NCI-H226 (cell line): ENCODE measurements at regions not wholly inside any gene's neighbourhood (a gene's known extent, or its start where the extent isn't known, plus 50 kb on each side); places are given as distances from the start of the nearest gene placed in this dataset.
A peak's percentile ranks its signal among the peaks of the same experiment; 100 is the strongest.

ENCODE experiments used
- DNase-seq: peaks from one replicate; pipeline ENCODE4 v3.0.0-alpha.2; 2015

DNA sequence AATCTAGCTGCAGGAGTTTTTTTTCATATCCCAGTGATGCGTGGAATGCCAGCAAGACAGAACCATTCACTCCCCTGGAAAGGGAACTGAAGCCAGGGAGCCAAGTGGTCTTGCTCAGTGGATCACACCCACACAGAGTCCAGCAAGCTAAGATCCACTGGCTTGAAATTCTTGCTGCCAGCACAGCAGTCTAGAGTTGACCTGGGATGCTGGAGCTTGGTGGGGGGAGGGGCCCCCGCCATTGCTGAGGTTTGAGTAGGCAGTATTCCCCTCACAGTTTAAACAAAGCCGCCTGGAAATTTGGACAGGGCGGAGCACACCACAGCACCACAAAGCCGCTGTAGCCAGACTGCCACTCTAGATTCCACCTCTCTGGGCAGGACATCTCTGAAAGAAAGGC lies 86.9 kb upstream of the STXBP6 start:
- no peak for DNase-seq

DNA sequence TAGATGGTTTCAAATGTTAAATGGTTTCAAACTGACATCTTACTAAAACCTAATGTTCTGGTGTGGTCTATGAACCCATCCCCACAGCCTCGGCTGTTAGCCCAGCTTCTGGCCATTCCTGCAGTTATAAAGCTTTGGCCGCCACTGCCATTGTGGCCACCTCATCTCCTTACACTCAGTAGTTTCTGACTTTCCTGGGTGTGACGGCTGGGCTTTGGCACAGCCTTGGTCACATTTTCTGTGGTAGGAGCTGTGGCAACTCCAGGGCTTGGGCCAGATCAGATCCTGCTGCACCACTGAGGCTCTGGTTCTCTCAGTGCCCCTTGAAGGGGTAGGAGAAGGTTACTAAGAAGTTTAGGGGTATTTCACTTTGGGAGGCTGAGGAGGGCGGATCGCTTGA lies 84.2 kb upstream of the STXBP6 start:
- no peak for DNase-seq

DNA sequence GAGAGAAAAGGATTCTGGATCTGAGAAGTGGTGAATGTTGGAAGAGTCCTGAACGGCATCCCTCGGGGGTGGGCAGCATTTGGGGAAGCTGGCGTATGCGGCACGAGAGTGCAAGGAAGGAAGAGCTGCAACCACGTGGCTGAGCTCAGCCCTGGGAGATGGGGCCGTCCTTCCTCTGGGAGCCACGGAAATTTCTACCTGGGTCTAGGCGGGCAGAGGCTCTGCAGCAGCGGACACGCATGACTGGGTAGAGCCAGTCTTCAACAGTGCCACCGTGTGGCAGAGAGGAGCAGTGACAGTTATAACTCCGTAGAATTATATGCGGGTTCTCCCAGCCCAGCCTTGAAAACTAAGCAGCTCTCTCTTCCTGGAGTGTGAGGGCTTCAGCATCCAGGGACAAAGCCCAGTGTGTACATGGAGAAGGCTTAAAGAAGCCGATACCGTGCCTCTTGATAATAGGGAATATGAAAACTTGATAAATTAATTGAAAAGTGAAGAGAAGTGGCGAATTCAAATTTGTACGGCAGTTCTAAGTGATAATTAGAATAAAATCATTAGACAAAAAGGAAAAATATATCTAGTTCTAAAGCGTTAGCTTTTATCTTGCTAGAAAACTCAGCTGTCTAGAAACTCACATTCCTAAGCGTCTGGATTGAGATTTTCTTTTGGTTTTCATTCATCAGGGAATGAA lies 82.9 kb upstream of the STXBP6 start:
- peak; percentile 63 for DNase-seq

DNA sequence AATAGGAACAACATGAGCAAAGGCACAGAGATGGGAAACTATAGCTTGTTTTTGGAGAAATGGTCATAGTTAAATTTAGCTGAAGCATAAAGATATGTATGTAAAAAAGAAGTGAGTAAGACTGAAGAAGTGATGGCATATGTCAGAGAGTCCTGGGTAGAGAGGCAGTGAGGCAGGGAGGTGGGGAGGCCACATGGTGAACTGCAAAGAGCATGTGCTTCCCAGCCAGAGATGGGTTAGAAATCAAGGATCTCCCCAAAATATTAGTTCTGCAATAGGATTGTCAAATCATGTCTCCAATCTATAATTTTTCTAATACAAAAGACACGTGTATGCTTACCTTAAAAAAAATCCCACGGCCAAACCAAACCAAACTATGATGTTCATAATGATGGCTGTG lies 82.1 kb upstream of the STXBP6 start:
- no peak for DNase-seq

DNA sequence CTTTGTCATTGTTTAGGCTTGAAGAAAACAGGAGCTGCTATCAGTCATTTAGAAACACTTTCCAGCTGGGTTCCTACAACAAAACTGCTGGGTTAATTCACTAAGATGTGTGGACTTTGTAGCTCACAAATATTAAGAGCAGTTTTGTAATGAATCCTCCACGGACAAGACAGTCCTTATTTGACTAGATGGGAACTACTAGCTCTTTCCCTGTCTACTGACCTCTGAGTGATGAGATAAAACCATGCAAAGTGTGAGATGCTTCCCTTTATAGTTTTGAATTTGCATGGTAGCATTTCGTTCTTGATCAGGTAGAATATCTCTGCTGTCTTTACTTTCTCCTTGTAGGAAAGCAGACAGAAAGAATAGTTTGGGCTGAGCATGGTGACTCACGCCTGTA lies 72.9 kb upstream of the STXBP6 start:
- DNase-seq = no peak

DNA sequence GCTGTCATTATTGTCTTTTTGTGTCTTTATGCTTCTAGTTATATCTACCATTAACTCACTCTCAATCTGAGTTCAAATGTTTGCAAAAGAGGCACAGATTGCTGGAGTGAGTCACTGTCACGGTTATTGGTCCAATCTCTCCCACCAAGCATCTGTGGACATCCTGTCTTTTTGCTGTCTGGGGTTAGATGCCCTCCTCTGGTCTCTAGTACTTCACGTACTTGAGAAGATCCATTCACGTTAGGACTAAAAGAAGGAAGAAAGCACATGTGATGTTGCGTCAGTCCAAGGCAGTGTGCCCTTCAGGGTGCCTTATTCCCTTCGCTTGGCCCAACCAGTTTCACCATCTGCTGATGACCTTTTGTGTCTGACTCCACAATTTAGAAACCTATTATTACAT lies 72.3 kb upstream of the STXBP6 start:
- DNase-seq = no peak

DNA sequence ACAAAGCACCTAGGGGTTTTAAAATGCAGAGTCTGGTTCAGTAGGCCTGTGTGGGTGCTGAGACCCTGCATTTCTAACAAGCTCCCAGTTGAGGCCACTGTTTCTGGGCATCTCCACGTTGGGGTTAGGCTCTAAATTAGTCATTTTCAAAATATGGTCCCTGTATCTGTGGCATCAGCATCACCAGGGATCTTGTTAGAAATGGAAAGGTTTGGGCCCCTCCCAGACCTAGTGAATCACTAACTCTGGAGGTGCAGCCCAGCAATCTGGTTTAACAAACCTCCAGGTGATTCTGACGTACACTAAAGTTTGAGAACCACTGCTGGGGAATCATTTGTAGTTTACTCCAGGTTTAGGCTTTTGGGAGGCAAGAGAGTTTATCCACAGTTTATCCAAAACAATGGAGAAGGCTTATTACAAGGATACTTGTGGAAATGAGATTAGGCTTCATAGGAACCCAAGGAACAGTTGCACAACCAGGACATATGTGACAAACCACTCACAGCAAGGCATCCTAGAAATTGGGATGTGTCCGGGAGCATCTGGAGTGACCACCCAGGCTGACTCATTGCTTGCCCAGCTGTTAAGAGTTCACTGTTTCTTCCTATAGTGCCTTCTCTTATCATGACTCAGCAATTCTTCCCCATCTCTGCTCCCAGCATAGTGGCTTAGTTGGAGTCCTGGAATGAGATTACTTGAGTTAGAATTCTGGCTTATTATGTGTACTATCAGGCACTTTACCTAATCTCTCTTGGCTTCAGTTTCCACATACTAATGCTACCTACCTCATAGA lies 71.6 kb upstream of the STXBP6 start:
- peak; percentile 83 for DNase-seq

DNA sequence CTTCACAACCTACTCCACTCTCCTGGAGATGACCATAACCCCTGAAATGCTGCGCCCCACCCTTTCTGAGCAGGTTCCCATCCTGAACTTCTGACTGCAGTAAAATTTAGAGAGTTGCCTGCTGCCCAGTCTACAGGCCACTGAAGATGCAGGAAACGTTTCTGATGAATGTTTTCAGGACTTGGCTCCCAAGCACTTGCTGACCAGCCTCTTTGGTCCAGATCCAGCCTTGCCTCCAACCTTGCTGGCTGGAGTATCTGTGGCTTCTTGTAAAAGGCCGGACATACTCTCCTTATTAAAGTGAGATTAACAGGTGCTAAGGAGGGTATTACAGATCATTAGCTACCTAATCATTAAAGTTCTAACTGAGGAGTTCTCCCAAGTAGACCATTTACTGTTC lies 70.3 kb upstream of the STXBP6 start:
- DNase-seq = no peak

DNA sequence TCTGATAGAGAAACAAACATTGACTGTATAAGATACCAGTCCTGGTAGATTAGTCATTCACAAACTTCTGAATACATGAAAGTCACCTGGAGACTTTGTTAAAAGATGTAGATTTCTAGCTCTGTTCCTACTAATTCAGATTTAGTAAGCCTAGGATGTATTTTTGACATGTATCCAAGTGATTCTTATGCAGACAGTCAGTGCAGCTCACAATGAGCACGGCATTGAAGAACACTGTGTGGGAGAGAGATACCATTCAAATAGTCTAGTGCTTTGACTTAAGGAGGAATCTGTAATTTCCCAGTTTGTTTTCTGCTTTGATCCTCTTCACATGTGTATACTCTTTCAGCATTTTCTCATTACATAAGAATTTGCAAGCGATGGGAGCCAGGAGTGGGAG lies 68.7 kb upstream of the STXBP6 start:
- DNase-seq = peak; percentile 50

DNA sequence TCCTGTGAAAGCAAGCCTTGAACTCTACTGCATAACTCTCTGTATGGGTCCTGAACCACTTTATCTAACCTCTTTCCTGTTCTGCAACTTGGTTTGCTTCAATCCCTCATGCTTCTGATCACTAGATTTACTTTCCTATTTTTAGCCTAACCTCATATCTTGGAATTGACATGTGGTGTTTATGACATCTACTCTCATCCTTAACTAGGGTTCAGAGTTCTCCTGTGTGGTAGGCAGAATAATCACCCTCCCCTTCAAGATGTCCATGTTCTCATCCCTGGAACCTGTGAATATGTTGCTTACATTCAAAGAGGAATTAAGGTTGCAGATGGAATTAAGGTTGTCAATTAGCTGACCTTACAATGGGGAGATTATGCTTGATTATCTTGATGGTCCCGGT lies 67.4 kb upstream of the STXBP6 start:
- no peak for DNase-seq

DNA sequence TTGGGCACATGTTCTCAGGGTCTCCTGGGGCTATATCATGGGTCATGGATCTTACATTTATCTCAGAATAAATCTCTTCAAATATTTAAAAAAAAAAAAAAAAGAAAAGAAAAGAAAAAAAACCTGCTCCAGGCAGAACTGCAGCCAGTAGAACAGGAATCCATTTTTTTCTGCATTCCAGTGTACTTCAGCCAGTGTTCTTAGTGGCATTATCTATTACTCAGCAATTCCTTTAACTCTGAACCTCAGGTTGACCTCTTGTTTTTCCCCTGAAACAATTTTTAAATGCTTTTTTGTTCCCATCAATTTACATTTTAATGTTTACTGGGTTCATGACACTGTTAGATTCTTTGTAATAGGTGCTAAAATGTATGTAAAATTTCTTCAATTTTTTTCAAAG lies 66.7 kb upstream of the STXBP6 start:
- DNase-seq = no peak

DNA sequence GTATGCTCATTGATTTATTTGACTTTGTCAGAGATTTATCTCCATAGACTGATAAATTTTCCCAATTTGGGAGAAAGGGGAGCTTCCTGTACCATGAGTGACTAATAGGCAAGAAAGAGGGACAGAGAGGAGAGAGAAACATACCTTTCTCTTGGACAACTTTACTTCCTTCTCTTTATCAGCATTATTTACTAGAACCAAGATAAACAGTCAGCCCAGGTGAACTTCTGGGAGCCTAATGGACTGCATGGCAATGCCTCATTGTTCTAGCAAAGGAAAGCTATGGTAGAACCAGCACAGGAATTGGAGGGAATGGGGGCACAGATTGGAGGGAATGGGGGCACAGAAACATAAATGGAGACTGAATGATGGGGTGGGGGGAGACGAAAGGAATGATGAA lies 63.4 kb upstream of the STXBP6 start:
- DNase-seq = no peak

DNA sequence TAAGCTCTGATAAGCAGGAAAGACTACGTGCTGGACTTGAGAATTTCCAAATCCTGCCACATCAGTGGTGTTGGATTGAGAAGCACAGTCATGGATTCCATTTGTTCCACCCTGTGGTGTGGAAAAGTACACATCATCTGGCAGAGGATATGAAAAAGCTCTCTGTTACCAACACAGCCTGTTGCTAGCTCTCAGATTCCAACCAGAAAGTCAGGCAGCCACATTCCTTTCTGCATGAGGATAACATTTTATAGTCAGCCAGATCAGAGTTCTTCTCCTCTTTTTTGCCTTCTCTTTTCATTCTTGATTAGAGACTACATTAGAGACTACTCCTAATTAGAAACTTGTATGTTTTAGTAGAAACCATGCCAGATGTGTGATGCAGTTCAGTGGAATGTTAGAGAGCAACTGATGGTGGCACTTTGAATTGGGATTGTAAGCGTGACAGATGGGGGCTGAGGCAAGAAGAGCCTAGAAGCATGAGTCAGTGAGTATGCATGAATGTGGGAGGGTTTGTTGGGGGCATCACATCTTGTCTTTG lies 61.2 kb upstream of the STXBP6 start:
- peak; percentile 97 for DNase-seq

DNA sequence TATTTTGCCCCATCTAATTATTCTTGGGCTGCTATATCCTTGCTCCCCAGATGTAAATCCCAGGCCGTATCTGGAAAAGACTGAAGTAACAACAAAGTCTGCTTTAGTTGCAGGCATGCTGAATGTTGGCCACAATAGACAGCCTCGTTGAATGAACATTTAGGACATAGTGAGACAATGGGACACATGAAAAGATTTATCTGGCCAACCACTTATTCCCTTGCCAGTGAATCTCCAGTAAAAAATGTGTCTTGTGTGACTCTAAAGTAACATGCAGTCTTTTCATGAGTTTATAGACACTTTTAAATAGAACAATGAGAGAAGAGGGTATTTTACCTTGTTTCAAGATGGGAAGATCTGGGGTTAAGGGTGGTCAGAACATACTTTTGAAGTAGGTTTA lies 60.2 kb upstream of the STXBP6 start:
- no peak for DNase-seq

DNA sequence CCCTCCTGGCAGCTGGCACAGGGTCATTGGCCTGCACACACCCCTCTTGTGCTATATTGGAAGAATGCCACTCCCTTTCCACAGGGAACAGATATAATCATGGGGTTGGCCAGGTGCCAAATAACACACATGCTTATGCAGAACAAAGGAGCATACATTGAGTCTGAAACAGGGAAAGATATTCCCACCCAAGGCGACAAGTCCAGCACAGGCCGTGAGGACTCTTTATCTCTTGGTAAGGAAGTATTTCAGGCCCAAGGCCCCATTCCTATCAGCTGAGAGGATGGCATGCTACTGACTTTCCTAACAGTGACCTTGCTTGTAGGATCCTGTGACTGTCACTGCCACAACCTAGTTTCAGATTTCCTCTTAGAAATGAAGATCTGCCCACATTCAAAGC lies 59.0 kb upstream of the STXBP6 start:
- DNase-seq = peak; percentile 15

DNA sequence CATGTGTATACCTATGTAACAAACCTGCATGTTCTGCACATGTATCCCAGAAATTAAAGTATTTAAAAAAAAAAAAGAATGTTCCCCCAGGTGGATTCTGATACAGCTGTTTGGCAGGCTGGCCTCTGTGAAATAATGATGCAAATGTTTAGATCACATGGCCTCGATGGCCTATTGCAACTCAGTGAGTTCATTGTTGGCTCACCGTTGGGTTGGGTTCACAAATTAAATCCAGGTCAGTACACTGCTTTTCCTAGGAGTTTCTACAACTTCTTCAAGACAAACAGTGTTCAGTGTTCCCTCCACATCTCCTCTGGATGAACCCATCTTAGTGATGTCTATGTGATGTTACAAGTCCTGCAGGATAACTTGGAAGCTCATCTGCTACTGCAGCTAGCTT lies 58.3 kb upstream of the STXBP6 start:
- no peak for DNase-seq

DNA sequence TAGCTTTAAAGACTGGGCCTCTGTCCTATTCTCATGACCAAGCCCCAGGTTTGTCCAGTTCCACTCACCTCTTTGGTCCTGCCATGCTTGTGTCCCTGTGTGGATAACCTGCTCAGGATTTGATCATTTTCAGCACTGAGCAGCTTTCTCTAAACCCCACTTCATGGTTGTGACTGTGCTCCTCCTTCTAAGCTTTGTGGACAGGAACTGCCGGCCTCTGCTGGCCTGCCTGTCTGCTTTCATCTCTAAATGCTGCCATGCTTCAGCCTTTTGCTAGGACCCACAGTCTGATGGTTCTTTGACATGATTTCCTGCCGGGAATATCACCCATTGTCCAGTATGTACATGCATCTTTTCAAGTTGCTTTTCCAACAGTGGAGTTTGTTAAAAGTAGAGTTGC lies 53.9 kb upstream of the STXBP6 start:
- no peak for DNase-seq

DNA sequence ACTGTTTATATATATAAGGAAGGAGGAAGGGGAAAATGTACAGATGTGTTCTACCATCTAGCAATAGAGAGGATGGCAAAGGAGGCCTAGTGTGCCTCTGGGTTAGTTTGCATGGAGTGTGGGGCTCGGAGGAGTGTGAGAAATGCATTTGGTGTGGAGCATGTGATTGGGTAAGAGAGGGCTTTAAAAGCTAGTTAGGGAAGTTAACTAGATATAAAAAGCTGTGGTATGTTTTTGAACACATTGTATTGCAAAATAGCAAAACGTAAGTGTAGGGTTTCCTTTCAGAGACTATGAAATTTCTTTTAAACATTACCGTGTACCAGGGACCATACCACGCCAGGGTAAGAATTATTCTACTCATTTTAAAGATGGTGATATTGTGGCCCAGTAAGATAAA lies 53.3 kb upstream of the STXBP6 start:
- no peak for DNase-seq

DNA sequence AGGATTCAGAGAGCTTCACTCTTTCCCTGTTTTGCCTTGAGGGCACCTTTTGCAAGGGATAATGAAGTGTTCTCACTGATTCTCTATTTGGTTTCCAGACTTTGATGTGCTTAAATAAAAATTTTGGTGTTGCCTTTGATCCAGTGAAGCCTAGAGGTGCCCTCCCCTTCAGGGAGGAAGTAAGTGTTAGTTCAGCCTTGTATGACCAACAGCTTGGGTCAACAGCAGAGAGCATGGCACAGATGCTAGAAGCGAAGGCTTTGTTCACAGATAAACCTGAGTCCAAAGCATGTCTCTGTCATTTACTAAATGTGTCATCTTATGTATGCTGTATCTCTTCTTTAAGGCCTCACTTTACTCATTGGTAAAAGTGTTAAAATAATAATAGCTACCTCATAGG lies 52.8 kb upstream of the STXBP6 start:
- no peak for DNase-seq

DNA sequence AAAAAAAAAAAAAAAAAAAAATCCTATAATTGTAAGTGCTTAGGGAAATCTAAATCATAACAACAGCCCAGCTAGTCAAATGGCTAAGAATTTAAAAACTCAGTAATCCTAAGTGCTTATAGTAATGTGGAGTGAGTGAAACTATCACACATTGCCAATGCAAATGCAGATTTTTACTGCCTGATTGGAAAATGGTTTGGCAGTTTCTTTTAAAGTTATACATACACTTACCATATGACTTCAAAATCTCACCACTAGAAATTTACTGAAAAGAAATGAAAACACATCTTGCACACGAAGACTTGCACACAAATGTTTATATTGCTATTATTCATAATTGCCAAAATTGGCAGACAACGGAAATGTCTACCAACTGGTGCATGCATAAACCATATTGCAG lies 51.3 kb upstream of the STXBP6 start:
- no peak for DNase-seq
